Osteoblast (primary cell): ENCODE measurements at regions not wholly inside any gene's neighbourhood (a gene's known extent, or its start where the extent isn't known, plus 50 kb on each side); places are given as distances from the start of the nearest gene placed in this dataset.

Source experiments
- DNase-seq: peaks from one replicate; pipeline ENCODE4 v3.0.0; 2011; ENCODE audit warnings: low spot score, mixed read lengths; ENCODE audit not compliant: insufficient read length; ENCODE audit errors: missing footprints
- H2AFZ ChIP-seq: 2 replicates; pipeline ENCODE4 v1.6.0; 2011; ENCODE audit warnings: mild to moderate bottlenecking, low read length
- H3K27ac ChIP-seq: 2 replicates; pipeline ENCODE4 v1.5.1; 2011; ENCODE audit warnings: mild to moderate bottlenecking, low read depth, low read length, moderate library complexity
- H3K27me3 ChIP-seq: 2 replicates; pipeline ENCODE4 v1.6.0; 2012; ENCODE audit warnings: mild to moderate bottlenecking, control low read depth, inconsistent platforms, low read length, moderate library complexity; ENCODE audit not compliant: insufficient read depth
- H3K36me3 ChIP-seq: 2 replicates; pipeline ENCODE4 v1.5.1; 2011; ENCODE audit warnings: mild to moderate bottlenecking, low read length, control low read depth, moderate library complexity; ENCODE audit not compliant: insufficient read depth
- H3K4me1 ChIP-seq: 2 replicates; pipeline ENCODE4 v1.5.1; 2011; ENCODE audit warnings: mild to moderate bottlenecking, low read length, control low read depth, moderate library complexity; ENCODE audit not compliant: insufficient read depth
- H3K4me2 ChIP-seq: 2 replicates; pipeline ENCODE4 v1.6.0; 2011; ENCODE audit warnings: mild to moderate bottlenecking, low read length; ENCODE audit not compliant: insufficient read depth
- H3K4me3 ChIP-seq: fragments of 200-600 bp; sonication (generic); 3 replicates; pipeline ENCODE4 v1.5.1; 2012; ENCODE audit warnings: mild to moderate bottlenecking, low read length, inconsistent platforms; ENCODE audit not compliant: insufficient read depth
- H3K79me2 ChIP-seq: 2 replicates; pipeline ENCODE4 v1.6.0; 2012; ENCODE audit warnings: mild to moderate bottlenecking, low read length, control low read depth, inconsistent platforms; ENCODE audit not compliant: insufficient read depth
- H3K9me3 ChIP-seq: 2 replicates; pipeline ENCODE4 v1.5.1; 2011; ENCODE audit warnings: low read depth, low read length, control low read depth
- H4K20me1 ChIP-seq: 2 replicates; pipeline ENCODE4 v1.6.0; 2012; ENCODE audit warnings: mild to moderate bottlenecking, low read length, control low read depth; ENCODE audit not compliant: insufficient read depth
- TF ChIP-seq, protein P1 (sequence below): IDR thresholded peaks from 2 replicates; pipeline ENCODE4 v1.5.1; 2011; ENCODE audit warnings: mild to moderate bottlenecking, low read depth, low read length, moderate library complexity; ENCODE audit errors: extremely low read depth

DNA sequence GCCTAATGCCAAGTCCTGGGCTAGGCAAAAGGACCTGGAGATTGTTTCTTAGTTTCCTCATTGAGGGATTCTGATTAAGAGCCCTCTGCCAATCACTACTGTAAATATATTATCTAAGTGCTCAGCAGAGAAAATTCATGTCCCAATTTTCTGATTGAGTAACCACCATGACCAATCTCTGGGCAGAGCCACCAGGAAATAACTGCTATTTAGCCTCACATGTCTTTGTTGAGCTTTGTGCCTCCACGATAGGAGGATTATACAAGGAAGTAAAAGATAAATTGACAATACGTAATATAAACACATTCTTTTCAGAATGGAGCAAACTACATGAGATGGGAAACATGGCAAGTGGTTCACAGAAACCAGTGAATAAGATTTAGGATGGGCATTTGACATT lies 396.1 kb upstream of the PAPPA start:
- H3K4me1 ChIP-seq: peaks cover 16% of the 10 kb centered on the region
- H4K20me1 ChIP-seq: no peaks in the 10 kb centered on the region
- H3K9me3 ChIP-seq: no peaks in the 10 kb centered on the region
- TF ChIP-seq, protein P1, sequence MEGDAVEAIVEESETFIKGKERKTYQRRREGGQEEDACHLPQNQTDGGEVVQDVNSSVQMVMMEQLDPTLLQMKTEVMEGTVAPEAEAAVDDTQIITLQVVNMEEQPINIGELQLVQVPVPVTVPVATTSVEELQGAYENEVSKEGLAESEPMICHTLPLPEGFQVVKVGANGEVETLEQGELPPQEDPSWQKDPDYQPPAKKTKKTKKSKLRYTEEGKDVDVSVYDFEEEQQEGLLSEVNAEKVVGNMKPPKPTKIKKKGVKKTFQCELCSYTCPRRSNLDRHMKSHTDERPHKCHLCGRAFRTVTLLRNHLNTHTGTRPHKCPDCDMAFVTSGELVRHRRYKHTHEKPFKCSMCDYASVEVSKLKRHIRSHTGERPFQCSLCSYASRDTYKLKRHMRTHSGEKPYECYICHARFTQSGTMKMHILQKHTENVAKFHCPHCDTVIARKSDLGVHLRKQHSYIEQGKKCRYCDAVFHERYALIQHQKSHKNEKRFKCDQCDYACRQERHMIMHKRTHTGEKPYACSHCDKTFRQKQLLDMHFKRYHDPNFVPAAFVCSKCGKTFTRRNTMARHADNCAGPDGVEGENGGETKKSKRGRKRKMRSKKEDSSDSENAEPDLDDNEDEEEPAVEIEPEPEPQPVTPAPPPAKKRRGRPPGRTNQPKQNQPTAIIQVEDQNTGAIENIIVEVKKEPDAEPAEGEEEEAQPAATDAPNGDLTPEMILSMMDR: no peak
- H3K36me3 ChIP-seq: no peaks in the 10 kb centered on the region
- no peak overlapping the region for H3K4me3 ChIP-seq
- no peaks in the 10 kb centered on the region for H3K79me2 ChIP-seq
- no peak overlapping the region for H3K27ac ChIP-seq
- no peak for DNase-seq
- H2AFZ ChIP-seq: no peak overlapping the region
- H3K4me2 ChIP-seq: no peak overlapping the region
- H3K27me3 ChIP-seq: no peaks in the 10 kb centered on the region

DNA sequence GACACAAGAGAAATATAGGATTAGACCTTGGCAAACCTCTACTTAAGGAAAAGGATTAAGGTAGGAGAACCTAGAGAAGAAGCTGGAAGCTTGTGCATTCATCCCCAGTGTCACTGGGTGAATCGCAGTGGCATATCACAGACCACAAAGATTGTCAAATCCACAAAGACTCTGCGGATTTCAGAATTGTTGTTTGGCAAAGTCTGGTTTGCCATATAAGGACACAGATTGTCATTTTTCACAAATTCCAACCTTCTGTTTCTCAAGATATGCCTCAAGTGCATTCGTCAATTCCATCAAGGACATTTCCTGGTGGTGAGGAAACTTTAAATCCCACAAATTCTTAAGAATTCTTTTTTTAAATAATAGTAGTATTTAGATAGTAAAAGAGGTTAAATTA lies 395.1 kb upstream of the PAPPA start:
- no peak overlapping the region for H2AFZ ChIP-seq
- H3K36me3 ChIP-seq: no peaks in the 10 kb centered on the region
- peaks cover 16% of the 10 kb centered on the region for H3K4me1 ChIP-seq
- no peak overlapping the region for H3K27ac ChIP-seq
- no peak overlapping the region for H3K4me3 ChIP-seq
- H3K9me3 ChIP-seq: no peaks in the 10 kb centered on the region
- no peak for DNase-seq
- no peak overlapping the region for H3K4me2 ChIP-seq
- H3K27me3 ChIP-seq: no peaks in the 10 kb centered on the region
- no peaks in the 10 kb centered on the region for H4K20me1 ChIP-seq
- no peaks in the 10 kb centered on the region for H3K79me2 ChIP-seq
- TF ChIP-seq, protein P1: no peak

DNA sequence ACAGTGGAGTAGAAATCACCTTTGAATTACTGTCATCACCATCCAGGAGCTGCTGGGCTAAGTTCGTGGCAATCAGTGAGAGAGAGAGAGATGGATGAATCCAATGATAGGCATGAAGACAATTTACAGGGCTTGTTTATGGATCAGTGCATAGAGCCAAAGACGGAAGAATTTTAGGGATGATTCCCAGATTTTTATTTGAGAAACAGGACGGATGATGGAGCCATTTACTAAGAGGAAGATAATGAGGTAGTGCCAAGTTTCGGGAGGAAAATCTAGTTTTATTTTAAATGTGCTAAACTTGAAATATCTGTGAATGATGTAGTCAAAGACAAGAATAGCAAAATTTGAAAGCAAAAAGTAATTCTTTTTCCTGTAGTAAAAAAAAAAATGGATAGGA lies 394.2 kb upstream of the PAPPA start:
- no peaks in the 10 kb centered on the region for H3K36me3 ChIP-seq
- no peaks in the 10 kb centered on the region for H3K9me3 ChIP-seq
- H3K4me1 ChIP-seq: peaks cover 18% of the 10 kb centered on the region
- TF ChIP-seq, protein P1: no peak
- no peak overlapping the region for H3K4me2 ChIP-seq
- no peak overlapping the region for H3K4me3 ChIP-seq
- no peaks in the 10 kb centered on the region for H3K27me3 ChIP-seq
- no peak overlapping the region for H3K27ac ChIP-seq
- no peaks in the 10 kb centered on the region for H3K79me2 ChIP-seq
- H2AFZ ChIP-seq: no peak overlapping the region
- DNase-seq: no peak
- H4K20me1 ChIP-seq: no peaks in the 10 kb centered on the region

DNA sequence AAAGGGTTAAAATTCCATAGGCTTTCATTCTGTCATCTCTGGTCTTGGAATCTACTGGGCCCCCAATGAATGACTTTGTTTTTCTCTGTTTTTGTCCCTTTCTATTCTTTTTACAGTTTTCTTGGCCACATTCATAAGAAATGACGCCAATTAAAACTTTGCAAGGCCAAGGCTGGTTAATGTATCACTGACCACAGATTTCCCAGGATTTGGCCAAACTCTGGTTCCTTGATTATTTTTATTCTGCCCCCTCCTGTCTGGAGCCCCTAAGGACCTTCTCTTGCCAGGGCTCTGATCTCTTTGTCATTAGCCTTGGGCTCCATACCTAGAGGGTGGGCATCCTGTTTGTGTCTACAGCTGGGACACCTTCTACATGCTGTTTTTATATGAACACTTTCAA lies 388.9 kb upstream of the PAPPA start:
- peaks cover 8% of the 10 kb centered on the region for H3K4me1 ChIP-seq
- peak; percentile 1 for DNase-seq
- TF ChIP-seq, protein P1: no peak
- no peaks in the 10 kb centered on the region for H3K79me2 ChIP-seq
- H3K4me3 ChIP-seq: no peak overlapping the region
- H3K27me3 ChIP-seq: no peaks in the 10 kb centered on the region
- H3K4me2 ChIP-seq: no peak overlapping the region
- no peaks in the 10 kb centered on the region for H3K9me3 ChIP-seq
- H3K36me3 ChIP-seq: no peaks in the 10 kb centered on the region
- H3K27ac ChIP-seq: no peak overlapping the region
- no peaks in the 10 kb centered on the region for H4K20me1 ChIP-seq
- no peak overlapping the region for H2AFZ ChIP-seq
